ENCODE measurements at regions not wholly inside any gene's neighbourhood (a gene's known extent, or its start where the extent isn't known, plus 50 kb on each side); places are given as distances from the start of the nearest gene placed in this dataset.
"Not testable (repeated sequence)": the region's sequence is repeated elsewhere in the genome, so short reads cannot be mapped to it uniquely, and the experiment has no call there.

DNA sequence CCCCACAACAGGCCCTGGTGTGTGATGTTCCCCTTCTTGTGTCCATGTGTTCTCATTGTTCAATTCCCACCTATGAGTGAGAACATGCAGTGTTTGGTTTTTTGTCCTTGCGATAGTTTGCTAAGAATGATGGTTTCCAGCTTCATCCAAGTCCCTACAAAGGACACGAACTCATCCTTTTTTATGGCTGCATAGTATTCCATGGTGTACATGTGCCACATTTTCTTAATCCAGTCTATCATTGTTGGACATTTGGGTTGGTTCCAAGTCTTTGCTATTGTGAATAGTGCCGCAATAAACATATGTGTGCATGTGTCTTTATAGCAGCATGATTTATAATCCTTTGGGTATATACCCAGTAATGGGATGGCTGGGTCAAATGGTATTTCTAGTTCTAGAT, 53.0 kb upstream of the TNFAIP3 start:
- H3K4me1 ChIP-seq (ENCODE audit: control insufficient read depth in 1 of 2, insufficient read depth in 2 of 2, low read length in 2 of 2); H3K27ac ChIP-seq (ENCODE audit: low read length); H3K9me3 ChIP-seq (ENCODE audit: control insufficient read depth in 1 of 2, low read length in 2 of 2); H3K27me3 ChIP-seq (ENCODE audit: low read depth, low read length); H3K36me3 ChIP-seq (ENCODE audit: control insufficient read depth in 1 of 2, insufficient read depth in 2 of 2, low read length in 2 of 2); H3K4me3 ChIP-seq (ENCODE audit: low read depth in 1 of 2, low read length in 2 of 2): not testable (repeated sequence)

DNA sequence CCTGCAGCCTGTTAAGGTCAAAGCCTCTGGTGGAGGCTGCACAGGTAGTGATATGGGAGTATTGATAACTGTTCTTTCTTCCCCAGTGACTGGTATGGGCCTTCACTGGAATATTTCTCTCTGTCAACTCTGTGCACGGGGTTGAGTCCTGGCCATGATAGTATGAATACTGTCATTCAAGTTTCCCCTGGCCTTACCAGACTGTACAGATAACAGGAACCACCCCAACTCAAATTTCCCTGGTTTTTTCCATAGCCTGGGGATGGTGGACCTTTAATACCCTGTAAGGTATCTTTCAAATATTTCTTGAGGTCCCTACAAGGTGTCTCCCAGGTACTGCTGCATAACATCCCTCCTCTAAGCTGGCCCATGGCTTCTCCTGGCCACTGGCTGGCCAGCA, 51.4 kb upstream of the TNFAIP3 start:
- Histone ChIP-seq H3K4me1 (ENCODE audit: control insufficient read depth in 1 of 2, insufficient read depth in 2 of 2, low read length in 2 of 2) (peaks cover 0 to 11% of the 10 kb centered on the region in 2 donors), H3K27ac (ENCODE audit: low read length) (no peak overlapping the region), H3K4me3 (ENCODE audit: low read depth in 1 of 2, low read length in 2 of 2) (no peak overlapping the region), H3K9me3 (ENCODE audit: control insufficient read depth in 1 of 2, low read length in 2 of 2) (no peaks in the 10 kb centered on the region), H3K36me3 (ENCODE audit: control insufficient read depth in 1 of 2, insufficient read depth in 2 of 2, low read length in 2 of 2) (no peaks in the 10 kb centered on the region), H3K27me3 (ENCODE audit: low read depth, low read length) (no peaks in the 10 kb centered on the region)

- Histone ChIP-seq H3K4me3 (ENCODE audit: low read depth in 1 of 2, low read length in 2 of 2) (no peak overlapping the region), H3K9me3 (ENCODE audit: control insufficient read depth in 1 of 2, low read length in 2 of 2) (no peaks in the 10 kb centered on the region), H3K36me3 (ENCODE audit: control insufficient read depth in 1 of 2, insufficient read depth in 2 of 2, low read length in 2 of 2) (no peaks in the 10 kb centered on the region), H3K4me1 (ENCODE audit: control insufficient read depth in 1 of 2, insufficient read depth in 2 of 2, low read length in 2 of 2) (peaks cover 0 to 16% of the 10 kb centered on the region in 2 donors), H3K27me3 (ENCODE audit: low read depth, low read length) (no peaks in the 10 kb centered on the region), H3K27ac (ENCODE audit: low read length) (no peak overlapping the region)
Measured at GRCh38 chr6:137816133-137816579, 50.9 kb upstream of the TNFAIP3 start.

DNA sequence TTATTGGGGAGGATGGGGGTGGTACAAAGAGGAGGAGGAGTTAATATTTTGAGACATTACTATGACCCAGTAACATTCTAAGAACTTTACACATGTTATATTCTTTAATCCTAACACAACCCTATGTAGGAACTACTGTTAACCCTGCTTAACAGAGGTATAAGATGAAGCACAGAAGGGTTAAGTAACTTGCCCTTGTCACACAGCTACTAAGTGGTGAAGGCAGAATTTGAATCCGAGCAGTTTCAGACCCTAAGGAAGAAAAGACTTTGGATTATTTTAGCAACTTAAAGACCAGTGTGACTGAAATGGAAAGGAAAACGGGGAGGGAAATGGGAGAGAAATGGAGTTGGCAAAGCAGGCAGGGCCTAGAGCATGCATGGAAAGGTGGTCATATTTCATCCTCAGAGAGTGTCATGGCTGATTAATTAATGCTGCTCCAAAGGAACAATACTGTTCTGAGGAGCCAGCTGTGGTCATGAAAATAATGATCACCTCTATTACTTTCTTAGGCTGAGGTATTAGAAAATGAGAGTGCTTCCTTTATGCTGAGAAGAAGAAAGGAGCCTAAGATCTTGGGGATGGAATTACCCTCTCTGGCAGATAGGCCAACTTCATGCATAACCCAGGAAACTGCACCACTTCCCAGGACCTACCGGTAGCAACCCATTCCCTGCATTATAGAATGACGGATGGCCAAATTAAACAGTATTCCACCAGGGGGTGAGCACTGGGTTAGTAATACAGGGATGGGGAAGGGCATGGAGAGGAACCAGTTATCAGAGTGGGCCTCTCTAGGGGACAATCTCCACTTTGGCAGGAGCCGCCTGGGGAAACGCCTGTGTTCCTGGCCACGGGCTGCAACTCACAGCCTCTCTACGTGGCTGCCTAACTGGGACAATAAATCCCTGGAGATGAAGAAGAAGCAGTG, 50.1 kb upstream of the TNFAIP3 start:
- H3K36me3 ChIP-seq (ENCODE audit: control insufficient read depth in 1 of 2, insufficient read depth in 2 of 2, low read length in 2 of 2) = no peaks in the 10 kb centered on the region
- no peak overlapping the region for H3K4me3 ChIP-seq (ENCODE audit: low read depth in 1 of 2, low read length in 2 of 2)
- no peaks in the 10 kb centered on the region for H3K9me3 ChIP-seq (ENCODE audit: control insufficient read depth in 1 of 2, low read length in 2 of 2)
- peaks cover 0 to 23% of the 10 kb centered on the region in 2 donors for H3K4me1 ChIP-seq (ENCODE audit: control insufficient read depth in 1 of 2, insufficient read depth in 2 of 2, low read length in 2 of 2)
- H3K27ac ChIP-seq (ENCODE audit: low read length) = no peak overlapping the region
- H3K27me3 ChIP-seq (ENCODE audit: low read depth, low read length) = no peaks in the 10 kb centered on the region

Data from muscle layer of duodenum (tissue), 2 donors.